ENCODE measurements at regions not wholly inside any gene's neighbourhood (a gene's known extent, or its start where the extent isn't known, plus 50 kb on each side); places are given as distances from the start of the nearest gene placed in this dataset.

DNA sequence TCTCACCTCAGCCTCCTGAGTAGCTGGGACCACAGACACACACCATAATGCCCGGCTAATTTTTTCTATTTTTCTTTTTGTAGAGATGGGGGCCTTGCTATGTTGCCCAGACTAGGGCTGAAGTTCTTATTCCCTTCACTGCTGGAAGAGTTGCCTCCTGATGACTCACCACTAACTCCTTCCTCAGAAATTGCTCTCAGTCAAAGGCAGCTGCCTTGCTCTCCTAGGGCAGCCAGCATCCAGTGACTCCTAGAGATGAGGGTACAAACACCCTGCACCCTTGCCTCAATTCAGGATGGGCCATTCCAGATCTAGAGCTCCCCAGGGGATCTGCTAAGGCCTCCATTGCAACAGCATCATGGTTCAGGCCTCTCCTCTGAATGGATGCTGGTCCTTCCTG is 54.0 kb upstream of the RASSF8 start:
- WGBS (ENCODE audit: insufficient coverage, low coverage, low lambda C conversion rate, missing lambda C conversion rate): 91% methylated on average over 1 of the region's 1 CpG
- intact Hi-C loops (cut with DNase I): no loop called here
- H3K36me3 ChIP-seq: no peaks in the 10 kb centered on the region
- no peak overlapping the region for H3K27ac ChIP-seq
- TF ChIP-seq POLR2A (IDR thresholded peaks at IDR 0.05): no peak
- TF ChIP-seq, protein P1, sequence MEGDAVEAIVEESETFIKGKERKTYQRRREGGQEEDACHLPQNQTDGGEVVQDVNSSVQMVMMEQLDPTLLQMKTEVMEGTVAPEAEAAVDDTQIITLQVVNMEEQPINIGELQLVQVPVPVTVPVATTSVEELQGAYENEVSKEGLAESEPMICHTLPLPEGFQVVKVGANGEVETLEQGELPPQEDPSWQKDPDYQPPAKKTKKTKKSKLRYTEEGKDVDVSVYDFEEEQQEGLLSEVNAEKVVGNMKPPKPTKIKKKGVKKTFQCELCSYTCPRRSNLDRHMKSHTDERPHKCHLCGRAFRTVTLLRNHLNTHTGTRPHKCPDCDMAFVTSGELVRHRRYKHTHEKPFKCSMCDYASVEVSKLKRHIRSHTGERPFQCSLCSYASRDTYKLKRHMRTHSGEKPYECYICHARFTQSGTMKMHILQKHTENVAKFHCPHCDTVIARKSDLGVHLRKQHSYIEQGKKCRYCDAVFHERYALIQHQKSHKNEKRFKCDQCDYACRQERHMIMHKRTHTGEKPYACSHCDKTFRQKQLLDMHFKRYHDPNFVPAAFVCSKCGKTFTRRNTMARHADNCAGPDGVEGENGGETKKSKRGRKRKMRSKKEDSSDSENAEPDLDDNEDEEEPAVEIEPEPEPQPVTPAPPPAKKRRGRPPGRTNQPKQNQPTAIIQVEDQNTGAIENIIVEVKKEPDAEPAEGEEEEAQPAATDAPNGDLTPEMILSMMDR (IDR thresholded peaks at IDR 0.05): no peak
- ATAC-seq (no peak), DNase-seq (no peak)
- H3K9me3 ChIP-seq: no peaks in the 10 kb centered on the region
- no peaks in the 10 kb centered on the region for H3K4me1 ChIP-seq
- H3K4me3 ChIP-seq: no peak overlapping the region
- H3K27me3 ChIP-seq: no peaks in the 10 kb centered on the region

DNA sequence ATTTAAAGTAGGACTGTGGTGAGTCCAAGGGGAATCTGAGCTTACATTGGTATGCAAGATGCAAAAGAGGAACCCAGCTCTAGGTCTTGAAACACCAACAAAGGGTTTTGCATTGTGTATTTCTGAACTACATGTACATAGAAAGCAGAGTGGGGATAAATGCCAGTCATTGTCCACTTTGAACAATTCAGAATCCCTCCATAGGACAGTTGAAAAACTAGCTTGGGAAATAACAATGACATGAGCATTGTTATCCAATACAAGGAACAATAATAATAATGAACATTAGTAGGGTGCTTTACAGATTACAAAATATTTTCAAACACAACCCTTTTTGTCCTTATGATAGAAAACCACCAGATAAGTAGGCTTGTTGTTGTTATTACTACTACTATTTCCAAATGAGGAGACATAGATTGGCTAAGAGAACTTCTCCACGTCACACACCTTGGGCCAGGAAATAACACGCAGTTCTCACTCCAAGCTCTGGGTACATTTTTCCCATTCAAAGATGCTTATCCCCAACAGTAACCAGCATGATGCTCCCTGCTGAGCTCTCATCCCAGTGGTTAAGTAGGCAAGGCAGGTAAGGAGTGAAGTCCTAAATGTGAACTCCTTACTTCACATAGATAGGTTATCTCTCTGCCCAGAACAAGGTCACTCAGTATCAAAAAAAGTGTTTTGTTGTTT is 51.7 kb upstream of the RASSF8 start:
- no peak for DNase-seq
- TF ChIP-seq, protein P1 (IDR thresholded peaks at IDR 0.05): no peak
- Histone ChIP-seq H3K4me1 (no peaks in the 10 kb centered on the region), H3K36me3 (no peaks in the 10 kb centered on the region), H3K9me3 (no peaks in the 10 kb centered on the region), H3K27me3 (no peaks in the 10 kb centered on the region), H3K27ac (no peak overlapping the region), H3K4me3 (no peak overlapping the region)
- WGBS (ENCODE audit: insufficient coverage, low coverage, low lambda C conversion rate, missing lambda C conversion rate): 75% methylated on average over 2 of the region's 2 CpGs
- intact Hi-C loops (cut with DNase I): no loop called here
- no peak for ATAC-seq

Small RNAs in the stretch of these regions (microRNA-seq; reads per million reads assigned to microRNA genes)
- 0 reads per million in 2 donors for gene MIR4302

Small RNAs in the stretch of these regions (small RNA-seq; reads per million reads assigned to genes)
- gene RN7SKP262: 0 reads per million in 2 experiments
